Activated T-cell treated with anti-CD3 and anti-CD28 coated beads for 1 hour (primary cell): ENCODE measurements at regions not wholly inside any gene's neighbourhood (a gene's known extent, or its start where the extent isn't known, plus 50 kb on each side); places are given as distances from the start of the nearest gene placed in this dataset.
"Not testable (repeated sequence)": the region's sequence is repeated elsewhere in the genome, so short reads cannot be mapped to it uniquely, and the experiment has no call there.

Source experiments
- DNase-seq: peaks from one replicate; pipeline ENCODE4 v3.0.0-alpha.2; 2020; ENCODE audit warnings: low read depth

DNA sequence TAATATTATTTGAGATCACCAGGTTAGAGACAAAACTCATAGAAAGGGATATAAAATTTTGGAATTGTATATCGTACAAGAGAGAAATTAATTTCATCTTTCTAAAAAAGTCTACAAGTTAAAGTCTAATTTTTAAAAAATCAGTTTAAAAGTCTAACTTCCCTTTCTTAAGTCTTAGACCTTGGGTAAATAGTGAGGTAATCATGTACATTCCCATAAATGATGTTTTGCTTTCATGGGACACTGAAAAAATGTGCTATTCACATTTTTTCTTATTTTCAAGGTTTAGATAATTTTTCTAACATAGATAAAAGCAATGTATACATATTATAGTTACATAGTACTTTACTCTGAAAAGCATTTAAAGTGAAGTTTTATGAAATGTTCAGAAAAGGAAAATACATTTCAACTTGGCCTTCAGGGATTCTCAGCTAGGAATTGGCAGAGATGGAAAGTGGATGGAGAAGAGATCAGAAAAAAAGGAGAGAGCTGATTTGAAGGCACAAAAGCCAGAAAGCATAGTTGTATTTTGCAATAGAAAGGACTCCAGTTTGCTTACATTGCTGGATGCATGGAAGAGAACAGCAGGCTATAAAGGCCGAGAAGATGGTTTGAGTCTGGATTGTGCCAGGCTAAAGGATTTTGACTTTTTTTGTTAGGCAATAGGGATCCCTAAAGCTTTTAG, 194.0 kb downstream of the CASP12 start:
- no peak for DNase-seq

DNA sequence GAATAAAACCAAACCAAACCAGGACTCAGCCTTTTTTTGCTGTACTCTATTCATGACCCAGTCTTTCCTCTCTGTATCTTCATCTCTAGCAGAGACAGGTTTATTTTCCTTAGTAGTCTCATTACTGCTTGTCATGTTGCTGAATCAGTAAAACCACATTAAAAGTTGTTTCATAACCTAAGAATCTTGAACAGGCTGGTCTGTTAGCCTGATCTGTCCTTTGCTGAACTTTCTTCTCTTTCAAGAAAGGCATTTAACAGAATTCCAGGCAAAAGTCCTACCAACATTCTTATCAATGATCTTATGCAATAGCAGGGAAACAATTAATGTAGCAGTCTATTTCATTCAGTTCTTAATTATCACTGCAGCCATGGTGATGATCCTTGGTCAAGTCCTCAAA, 197.7 kb downstream of the CASP12 start:
- no peak for DNase-seq

- DNase-seq = no peak
These were observed 198.3 kb downstream of the CASP12 start for GRCh38 chr11:104699981-104700380.

GRCh38 chr11:104695065-104695463, 203.2 kb downstream of the CASP12 start:
- no peak for DNase-seq

- no peak for DNase-seq
These were observed 203.8 kb downstream of the CASP12 start for GRCh38 chr11:104694259-104695064.

DNA sequence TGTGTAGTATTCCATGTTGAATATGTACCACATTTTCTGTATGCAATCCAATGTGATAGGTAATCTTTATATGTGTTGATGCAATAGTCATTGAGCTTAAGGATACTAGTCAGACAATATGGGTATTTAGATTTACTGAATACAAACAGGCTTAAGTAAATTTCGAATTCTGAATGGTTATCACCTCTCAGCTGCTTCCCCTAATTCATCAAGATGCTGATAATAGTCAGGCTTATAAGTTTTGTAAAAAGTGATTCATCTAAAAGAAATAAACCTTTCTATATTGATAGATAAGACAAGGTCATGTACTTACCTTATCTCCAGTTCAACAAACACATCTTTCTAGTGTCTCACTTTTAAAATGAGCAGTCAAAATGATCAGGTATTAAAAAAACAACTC, 205.5 kb downstream of the CASP12 start:
- no peak for DNase-seq

- DNase-seq = no peak
These were observed 207.1 kb downstream of the CASP12 start for GRCh38 chr11:104691129-104691528.

- no peak for DNase-seq
These were observed 208.0 kb downstream of the CASP12 start for GRCh38 chr11:104690241-104690640.

DNA sequence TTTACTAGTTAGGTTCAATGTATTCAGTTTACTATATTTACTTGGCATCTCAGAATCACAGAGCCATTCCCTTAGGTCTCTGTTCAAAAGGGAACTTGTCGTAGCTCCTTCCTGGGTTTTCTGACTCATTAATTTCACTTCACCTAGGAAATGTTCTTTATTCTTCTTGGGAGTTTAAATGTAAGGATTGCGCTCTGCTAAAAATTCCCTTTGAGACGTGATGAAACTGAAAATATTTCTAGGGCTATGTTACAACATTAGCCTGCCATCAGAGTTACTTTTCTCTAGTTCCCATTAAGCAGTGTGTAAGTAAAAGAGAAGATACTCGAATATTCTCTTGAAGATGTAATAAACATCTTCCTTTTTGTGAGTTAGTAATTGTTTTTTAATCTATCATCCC, 209.5 kb downstream of the CASP12 start:
- DNase-seq = no peak

DNA sequence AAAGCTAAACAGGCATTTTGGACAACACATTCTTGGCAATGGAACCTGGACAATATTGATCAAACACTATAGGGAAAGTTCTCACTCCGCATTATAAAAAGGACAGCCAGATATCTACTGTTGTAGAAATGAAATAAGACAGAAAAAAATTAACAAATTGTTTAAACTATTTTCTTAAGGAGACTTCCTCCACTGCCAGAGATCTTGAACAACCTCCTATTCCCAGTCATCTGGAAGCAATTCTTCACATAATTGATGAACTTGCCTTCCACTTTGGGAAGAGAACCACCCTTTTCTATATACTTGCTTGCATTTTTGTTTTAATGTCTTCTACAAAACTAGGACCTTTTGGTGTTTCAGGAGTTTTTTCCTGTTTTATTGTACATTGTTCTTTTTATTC, 216.1 kb downstream of the CASP12 start:
- DNase-seq = no peak

GRCh38 chr11:104679258-104679657, 219.0 kb downstream of the CASP12 start:
- no peak for DNase-seq

DNA sequence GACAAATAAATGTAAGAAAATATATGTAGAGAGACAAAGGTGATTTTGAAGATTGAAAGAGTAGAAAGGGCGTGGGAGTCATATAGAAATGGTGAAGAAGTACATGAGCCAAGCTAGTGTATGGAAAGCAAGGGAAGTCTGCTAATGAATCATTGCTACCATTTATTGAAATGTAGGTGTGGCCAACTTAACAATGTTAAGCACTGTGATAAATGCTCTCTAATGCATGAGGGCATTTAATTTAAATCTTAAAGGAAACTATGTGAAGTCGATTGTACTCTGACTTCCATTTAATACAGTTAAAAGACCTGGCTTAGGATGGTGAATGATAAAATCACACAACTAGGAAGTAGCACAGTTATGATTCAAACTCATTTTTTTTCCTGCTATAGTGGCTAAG, 219.9 kb downstream of the CASP12 start:
- DNase-seq = no peak

GRCh38 chr11:104677069-104677468, 221.2 kb downstream of the CASP12 start:
- DNase-seq = not testable (repeated sequence)

DNA sequence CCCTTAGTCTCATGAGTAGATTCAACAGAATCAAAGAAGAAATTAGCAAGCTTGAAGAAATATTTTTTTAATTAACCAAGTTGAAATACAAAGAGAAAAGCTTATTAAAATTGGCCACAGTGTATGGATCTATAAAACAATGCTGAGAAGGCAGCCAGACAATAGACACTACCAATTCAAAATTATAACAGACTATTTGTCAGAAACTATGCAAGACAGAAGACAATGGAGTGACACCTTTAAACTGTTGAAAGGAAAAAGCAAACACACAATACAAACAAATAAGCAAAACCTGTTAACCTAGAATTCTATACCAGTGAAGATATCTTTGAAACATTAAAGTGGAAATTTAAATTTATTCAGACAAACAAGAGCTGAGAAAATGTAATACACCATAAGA, 225.4 kb downstream of the CASP12 start:
- DNase-seq = no peak

DNA sequence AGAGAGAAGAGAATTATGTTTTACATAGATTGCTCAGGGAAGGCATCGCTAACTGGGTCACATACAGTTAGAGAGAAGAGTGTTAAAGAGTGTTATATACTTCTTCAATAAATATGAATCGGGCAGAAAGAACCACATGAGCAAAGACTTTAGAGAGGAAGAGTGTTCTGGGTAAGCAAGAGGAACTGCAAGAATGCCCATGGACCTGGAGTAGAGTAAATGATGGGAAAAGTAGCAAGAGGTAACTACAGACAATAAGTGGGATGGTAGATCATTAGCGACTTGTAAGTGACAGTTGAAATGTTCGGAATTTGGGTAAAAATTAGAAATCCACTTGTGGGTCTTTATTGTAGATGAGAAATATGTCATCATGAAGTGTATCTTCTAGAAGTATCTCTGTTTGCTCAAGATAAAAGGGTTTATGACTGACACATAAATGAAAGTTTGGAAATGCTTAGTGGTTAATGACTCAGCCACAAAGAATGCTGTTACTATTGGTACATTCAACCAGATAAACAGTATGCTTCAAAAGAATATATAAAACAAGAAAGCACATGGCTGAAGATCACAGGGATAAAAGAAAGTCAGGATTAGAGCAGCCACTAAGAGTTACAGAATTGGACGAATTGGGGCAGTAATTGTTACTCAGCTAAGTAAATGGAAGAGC, 229.3 kb downstream of the CASP12 start:
- no peak for DNase-seq

DNA sequence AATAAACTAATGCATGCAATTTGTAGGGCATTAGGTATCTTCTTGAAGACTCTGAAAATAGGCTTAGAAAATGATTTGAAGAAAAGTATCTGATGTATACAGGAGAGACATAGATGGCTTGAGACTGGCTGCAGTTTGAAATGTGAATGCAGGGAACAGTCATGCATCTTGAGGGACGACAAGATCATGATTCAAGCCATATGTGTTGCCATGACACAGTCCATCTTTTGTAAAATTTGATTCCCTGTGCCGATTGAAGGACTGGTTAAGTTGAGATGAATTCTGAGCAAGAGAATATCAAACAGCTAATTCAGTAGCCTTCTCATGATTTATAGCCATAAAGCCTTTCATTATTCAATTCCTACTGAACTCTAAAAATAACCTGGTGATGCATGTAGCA, 231.6 kb downstream of the CASP12 start:
- no peak for DNase-seq

GRCh38 chr11:104665641-104666040, 232.6 kb downstream of the CASP12 start:
- DNase-seq = no peak

- DNase-seq = no peak
These were observed 234.8 kb downstream of the CASP12 start for GRCh38 chr11:104663190-104664140.

DNA sequence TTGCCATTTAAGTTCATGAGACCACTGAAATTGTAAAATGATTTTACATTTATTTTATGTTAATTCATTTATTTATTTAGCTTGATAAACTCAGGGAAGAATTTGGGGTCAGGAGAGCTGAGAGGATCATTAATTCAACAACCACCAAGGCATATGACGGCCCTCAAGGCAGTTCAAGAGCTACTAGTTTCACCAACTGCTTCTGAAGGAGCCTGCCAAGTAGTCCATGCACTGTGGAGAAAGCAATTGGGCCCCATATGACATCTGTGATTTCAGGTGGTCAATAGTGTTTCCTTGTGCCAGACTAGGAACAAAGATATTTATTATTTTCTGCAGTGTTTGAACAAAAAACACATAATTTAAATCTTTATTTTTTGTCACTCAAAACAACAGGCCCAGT, 236.4 kb downstream of the CASP12 start:
- no peak for DNase-seq

DNA sequence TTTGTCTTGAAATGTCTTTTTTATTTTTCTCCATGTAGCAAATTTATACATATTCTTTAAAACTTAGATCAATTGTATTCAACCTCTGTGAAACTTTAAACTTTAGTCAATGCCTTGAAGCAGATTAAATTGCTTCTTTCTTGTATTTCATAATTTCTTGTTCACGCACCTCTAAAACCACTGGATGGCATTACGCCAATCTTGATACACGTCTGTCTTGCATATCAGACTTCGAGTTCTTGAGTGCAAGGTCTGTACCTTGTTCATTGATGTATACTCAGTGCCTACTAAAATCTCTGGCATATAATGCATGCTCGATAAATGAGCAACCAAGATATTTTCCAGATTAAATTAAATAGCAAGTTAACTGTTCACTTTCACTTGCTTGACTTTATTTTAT, 236.8 kb downstream of the CASP12 start:
- no peak for DNase-seq

GRCh38 chr11:104658177-104658576, 240.1 kb downstream of the CASP12 start:
- DNase-seq = no peak

DNA sequence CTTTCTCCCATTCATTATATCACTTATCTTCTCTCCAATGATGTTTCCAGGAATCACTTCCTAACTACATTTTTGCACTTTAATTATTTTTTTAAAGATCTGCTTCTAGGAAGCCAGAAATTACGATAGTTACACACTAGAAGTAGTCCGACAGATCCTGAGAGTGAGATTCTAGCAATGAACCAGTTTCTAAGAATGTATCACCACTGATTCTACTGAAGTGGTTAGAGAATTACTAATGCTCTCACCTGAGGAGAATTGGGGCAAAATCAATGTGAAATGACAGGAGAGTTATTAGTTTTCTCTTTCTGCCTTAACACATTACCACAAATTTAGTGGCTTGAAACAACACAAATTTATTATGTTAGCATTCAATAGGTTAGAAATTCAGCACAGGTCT, 241.2 kb downstream of the CASP12 start:
- no peak for DNase-seq
